ENCODE measurements at regions not wholly inside any gene's neighbourhood (a gene's known extent, or its start where the extent isn't known, plus 50 kb on each side); places are given as distances from the start of the nearest gene placed in this dataset.

DNA sequence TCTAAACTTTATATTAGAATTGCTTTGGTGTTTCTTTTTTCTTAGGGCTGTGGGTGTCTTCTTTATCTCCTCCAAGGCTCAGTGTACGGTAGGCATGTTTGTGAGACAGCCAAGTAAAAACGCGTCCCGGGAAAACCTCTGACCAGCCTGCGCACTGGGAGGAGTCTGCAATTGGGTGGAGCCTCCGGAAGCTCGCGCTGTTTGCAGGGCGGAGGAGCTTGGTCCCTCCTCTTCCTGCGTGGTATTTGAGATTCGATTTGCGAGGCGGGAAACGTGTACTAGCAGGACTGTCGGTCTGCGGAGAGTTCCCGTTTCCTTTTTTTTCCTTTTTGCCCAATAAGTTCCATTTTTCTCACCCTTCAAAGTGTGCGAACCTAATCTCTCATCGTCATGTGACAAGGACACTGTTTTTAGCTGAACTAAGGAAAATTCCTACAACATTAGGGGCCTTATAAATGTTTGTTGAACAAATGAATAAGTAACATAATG, 182.1 kb upstream of the OTX2 start:
- TF ChIP-seq, protein P1, sequence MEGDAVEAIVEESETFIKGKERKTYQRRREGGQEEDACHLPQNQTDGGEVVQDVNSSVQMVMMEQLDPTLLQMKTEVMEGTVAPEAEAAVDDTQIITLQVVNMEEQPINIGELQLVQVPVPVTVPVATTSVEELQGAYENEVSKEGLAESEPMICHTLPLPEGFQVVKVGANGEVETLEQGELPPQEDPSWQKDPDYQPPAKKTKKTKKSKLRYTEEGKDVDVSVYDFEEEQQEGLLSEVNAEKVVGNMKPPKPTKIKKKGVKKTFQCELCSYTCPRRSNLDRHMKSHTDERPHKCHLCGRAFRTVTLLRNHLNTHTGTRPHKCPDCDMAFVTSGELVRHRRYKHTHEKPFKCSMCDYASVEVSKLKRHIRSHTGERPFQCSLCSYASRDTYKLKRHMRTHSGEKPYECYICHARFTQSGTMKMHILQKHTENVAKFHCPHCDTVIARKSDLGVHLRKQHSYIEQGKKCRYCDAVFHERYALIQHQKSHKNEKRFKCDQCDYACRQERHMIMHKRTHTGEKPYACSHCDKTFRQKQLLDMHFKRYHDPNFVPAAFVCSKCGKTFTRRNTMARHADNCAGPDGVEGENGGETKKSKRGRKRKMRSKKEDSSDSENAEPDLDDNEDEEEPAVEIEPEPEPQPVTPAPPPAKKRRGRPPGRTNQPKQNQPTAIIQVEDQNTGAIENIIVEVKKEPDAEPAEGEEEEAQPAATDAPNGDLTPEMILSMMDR (IDR thresholded peaks at IDR 0.05; ENCODE audit: extremely low read depth in 1 of 2, insufficient read depth in 1 of 2, low read depth in 1 of 2, low read length in 2 of 2): no peak
- TF ChIP-seq POLR2A (IDR thresholded peaks at IDR 0.05; ENCODE audit: low read depth, low read length) (no peak), GATA2 (IDR thresholded peaks at IDR 0.05; ENCODE audit: insufficient read depth, insufficient read length, low read depth, low read length) (no peak)
